AG04449 (cell line): ENCODE measurements at regions not wholly inside any gene's neighbourhood (a gene's known extent, or its start where the extent isn't known, plus 50 kb on each side); places are given as distances from the start of the nearest gene placed in this dataset.

ENCODE experiments used
- CTCF ChIA-PET: fragments of 350-600 bp; formaldehyde crosslinking; extraction: SDS; loops from one replicate; lab custom pipeline; 2021; ENCODE audit warnings: antibody characterized with exemption; lab: Yijun Ruan, JAX
- POLR2A ChIA-PET: fragments of 400-600, 350-600 bp; formaldehyde crosslinking; extraction: SDS; loops from one replicate; lab custom pipeline; 2020; ENCODE audit warnings: antibody characterized with exemption, inconsistent platforms; lab: Yijun Ruan, JAX
- DNase-seq: peaks from one replicate; pipeline ENCODE4 v3.0.0-alpha.2; 2010; ENCODE audit warnings: low read depth, low spot score
- H3K4me3 ChIP-seq: 2 replicates; pipeline ENCODE4 v1.5.1; 2011; ENCODE audit warnings: low read depth, mild to moderate bottlenecking, control low read depth, low read length
- TF ChIP-seq, protein P1 (sequence below): IDR thresholded peaks from one replicate; pipeline ENCODE4 v1.5.1; 2011; ENCODE audit warnings: mild to moderate bottlenecking, moderate library complexity, low read length, control low read depth, inconsistent platforms; ENCODE audit not compliant: insufficient read depth; ENCODE audit errors: missing control alignments

DNA sequence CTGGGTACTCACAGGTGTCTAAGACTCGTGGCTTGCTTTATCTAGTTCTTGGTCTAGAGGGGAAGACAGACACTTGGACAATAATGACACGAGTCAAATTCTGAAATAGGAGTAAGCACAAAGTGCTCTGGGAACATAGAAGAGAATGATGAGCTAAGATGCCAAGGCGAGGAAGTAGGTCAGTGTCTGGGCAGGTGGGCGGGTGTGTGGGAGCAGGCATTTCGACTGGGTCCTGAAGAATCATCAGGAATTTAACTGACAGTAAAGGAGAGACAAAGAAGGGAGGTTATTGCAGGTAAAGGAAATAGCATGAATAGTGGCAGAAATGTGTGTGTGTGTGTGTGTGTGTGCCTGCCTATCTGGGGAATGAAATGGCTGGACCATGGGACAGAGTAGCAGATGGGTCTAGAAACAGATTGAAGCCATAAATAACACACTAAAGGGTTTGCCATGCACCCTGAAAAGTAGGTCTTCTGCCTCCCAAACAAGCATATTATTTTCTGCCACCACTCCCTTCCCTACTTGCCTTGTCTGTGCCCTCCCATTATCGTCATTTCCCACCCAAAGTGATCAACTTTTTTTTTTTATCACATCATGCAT, 58.4 kb upstream of the SLC25A43 start:
- POLR2A ChIA-PET, result no interaction called here
- no peak overlapping the region for H3K4me3 ChIP-seq
- CTCF ChIA-PET, result no interaction called here
- no peak for DNase-seq
- TF ChIP-seq, protein P1, sequence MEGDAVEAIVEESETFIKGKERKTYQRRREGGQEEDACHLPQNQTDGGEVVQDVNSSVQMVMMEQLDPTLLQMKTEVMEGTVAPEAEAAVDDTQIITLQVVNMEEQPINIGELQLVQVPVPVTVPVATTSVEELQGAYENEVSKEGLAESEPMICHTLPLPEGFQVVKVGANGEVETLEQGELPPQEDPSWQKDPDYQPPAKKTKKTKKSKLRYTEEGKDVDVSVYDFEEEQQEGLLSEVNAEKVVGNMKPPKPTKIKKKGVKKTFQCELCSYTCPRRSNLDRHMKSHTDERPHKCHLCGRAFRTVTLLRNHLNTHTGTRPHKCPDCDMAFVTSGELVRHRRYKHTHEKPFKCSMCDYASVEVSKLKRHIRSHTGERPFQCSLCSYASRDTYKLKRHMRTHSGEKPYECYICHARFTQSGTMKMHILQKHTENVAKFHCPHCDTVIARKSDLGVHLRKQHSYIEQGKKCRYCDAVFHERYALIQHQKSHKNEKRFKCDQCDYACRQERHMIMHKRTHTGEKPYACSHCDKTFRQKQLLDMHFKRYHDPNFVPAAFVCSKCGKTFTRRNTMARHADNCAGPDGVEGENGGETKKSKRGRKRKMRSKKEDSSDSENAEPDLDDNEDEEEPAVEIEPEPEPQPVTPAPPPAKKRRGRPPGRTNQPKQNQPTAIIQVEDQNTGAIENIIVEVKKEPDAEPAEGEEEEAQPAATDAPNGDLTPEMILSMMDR, result no peak

DNA sequence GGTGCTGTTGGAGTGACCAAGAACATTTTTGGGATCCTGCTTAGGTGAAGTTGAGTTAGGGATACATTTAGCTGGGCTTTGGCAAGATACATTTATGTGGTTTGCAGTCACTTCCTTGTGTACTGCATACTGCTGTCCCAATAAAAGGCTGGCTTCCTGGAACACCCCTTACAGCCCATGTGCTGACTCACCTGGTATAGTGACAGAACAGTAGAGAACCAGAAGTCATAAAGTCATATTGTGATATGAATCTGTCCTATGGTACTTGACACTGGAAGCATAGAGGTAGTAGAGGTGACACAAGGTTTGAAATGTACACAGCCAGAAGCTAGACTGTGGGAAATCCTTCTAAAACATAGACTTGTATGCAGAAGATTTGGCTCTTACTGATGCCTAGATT, 55.3 kb upstream of the SLC25A43 start:
- TF ChIP-seq, protein P1, result no peak
- no peak for DNase-seq
- ChIA-PET CTCF (no interaction called here), POLR2A (no interaction called here)
- H3K4me3 ChIP-seq, result no peak overlapping the region
